SK-MEL-5 (cell line): ENCODE measurements at regions not wholly inside any gene's neighbourhood (a gene's known extent, or its start where the extent isn't known, plus 50 kb on each side); places are given as distances from the start of the nearest gene placed in this dataset.
A peak's percentile ranks its signal among the peaks of the same experiment; 100 is the strongest.

Source experiments
- DNase-seq: peaks from one replicate; pipeline ENCODE4 v3.0.0-alpha.2; 2016; ENCODE audit warnings: low read depth, low spot score
- in situ Hi-C: cut with HindIII; loops from 2 replicates; pipeline ENCODE4 v1.10.0; 2016; ENCODE audit warnings: low sequenced_read_pairs, high pct_unique_total_duplicates, low pct_unique_long_range_greater_than_20kb
- small RNA-seq, 2 experiments: library from RNA; depleted of rRNA; stranded (forward); fragments of <200 nt; gene quantifications; one replicate each; pipeline ENCODE3, GENCODE V24; 2014

DNA sequence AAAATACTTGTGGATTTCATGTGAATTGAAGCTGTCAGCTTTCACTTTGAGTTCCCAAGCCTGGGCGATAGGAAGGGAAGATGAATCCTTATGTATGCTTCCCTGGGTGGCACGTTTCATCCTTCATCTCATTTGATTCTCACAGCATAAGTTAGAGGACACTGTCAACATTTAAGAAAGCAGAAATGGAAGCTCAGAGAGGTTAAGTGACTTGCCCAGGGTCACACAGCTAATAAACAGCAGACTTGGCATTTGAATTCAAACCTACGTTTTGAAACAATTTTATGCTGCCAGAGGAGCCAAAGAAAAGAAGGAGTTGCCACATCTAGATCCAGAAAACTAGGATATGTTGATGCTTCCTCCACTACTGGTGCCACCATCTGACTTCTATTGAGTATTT is 108.3 kb upstream of the GPR139 start:
- no peak for DNase-seq
- in situ Hi-C loops = no loop called here

GRCh38 chr16:20181416-20181815 is 107.7 kb upstream of the GPR139 start:
- DNase-seq = peak; percentile 34
- in situ Hi-C loops = no loop called here

DNA sequence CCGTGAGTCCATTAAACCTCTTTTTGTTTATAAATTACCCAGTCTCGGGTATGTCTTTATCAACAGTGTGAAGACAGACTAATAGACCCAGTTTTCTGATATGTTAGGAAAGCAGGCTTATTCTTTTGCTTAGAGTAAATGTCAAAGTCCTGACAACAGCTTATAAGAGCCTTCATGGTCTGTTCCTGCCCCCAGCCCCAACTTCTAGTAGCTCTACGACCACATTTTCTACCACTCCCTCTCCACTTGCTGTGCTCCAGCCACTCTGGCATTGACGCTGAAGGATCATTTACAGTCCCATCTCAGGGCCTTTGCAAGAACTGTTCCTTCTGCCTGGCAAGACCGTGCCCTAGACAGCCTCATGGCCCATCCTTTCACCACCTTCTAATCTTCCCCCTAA is 104.6 kb upstream of the GPR139 start:
- DNase-seq = no peak
- in situ Hi-C loops = no loop called here

- in situ Hi-C loops = no loop called here
- no peak for DNase-seq
Observed at GRCh38 chr16:20175358-20175757, 101.7 kb upstream of the GPR139 start.

DNA sequence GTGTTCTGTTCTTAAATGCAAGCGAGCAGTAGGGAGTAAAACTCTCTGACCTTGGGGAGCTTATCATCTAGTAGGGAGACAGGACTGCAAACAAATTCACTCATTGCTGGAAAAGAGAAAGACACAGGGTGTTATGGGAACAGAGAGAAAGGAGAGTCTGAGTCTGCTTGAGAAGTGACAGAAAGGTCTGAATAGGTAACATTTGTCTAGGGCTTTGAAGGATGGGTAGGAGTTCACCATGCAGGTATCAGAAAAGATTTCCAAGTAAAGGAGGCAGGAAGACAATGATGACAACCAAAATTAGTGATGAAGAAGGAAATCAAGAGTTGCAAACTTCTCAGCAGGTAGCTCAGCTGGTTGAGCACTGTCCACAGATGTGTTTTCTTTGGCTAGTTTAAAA is 93.6 kb upstream of the GPR139 start:
- no peak for DNase-seq
- in situ Hi-C loops = no loop called here

DNA sequence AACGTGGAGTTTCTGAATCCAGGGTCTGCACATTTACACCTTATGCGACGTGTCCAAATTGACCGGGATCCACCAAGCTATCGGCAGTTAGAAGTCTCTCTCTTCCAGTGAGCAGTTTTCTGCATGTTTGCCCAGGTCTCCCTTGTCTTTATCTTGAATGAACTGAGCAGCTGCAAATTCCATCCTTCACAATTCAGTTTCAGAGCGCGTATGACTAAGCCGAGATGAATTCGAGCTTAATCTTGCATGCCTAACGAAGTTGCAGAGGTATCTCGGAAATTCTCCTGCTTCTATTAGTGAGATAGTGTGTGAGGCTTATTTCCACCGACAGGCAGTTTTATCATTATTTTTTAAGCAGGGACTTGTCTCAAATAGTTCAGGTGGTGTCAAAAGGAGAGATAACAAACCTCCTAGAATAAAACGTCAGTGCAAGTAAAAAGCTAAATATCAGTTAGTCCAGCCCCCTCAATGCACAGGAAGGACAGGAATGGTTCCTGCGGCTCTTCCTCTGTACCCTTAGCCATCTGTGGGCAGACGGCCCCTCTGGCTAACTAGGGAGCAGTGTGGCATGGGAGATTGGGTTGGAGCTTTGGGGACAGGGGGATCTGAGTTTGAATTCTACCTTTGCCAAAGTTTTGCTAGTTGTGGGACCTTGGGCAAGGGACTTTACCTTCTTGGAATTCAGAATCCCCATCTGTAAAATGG is 93.0 kb upstream of the GPR139 start:
- DNase-seq = no peak
- in situ Hi-C loops = no loop called here

- in situ Hi-C loops = no loop called here
- DNase-seq = no peak
Observed at GRCh38 chr16:20153444-20153843, 79.8 kb upstream of the GPR139 start.

- no peak for DNase-seq
- in situ Hi-C loops = no loop called here
Observed at GRCh38 chr16:20147091-20147490, 73.4 kb upstream of the GPR139 start.

- in situ Hi-C loops = no loop called here
Observed at GRCh38 chr16:20141956-20142355, 68.3 kb upstream of the GPR139 start.

GRCh38 chr16:20137909-20138308 is 64.2 kb upstream of the GPR139 start:
- no peak for DNase-seq
- in situ Hi-C loops = no loop called here

More at GRCh38 chr16:20141956-20142355, 68.3 kb upstream of the GPR139 start:
- DNase-seq = no peak

DNA sequence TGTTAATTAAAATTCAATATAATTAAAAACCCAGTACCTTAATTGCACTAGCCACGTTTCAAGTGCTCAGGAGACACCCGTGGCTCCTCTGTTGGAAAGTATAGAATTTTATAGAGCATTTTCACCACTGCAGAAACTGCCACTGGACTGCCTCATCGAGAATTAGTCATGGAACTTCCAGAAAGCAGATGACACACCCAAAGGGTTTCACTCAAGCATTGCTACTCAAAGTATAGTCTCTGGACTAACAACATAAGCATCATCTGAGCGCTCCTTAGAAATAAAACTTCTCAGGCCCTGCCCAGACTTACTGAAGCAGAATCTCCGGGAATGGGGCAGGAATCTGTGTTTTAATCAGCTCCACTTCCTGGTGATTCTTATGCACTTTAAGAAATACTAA is 63.5 kb upstream of the GPR139 start:
- no peak for DNase-seq
- in situ Hi-C loops = no loop called here

- DNase-seq = no peak
Observed at GRCh38 chr16:20136446-20136968, 62.8 kb upstream of the GPR139 start.

GRCh38 chr16:20129375-20129774 is 55.7 kb upstream of the GPR139 start:
- in situ Hi-C loops = no loop called here
- DNase-seq = no peak

More at GRCh38 chr16:20136446-20136968, 62.8 kb upstream of the GPR139 start:
- in situ Hi-C loops = no loop called here

Small RNA genes lying in the stretch of these regions (small RNA-seq; reads per million reads assigned to genes)
- gene SNRPEP3 = 0 reads per million in 2 experiments
